ENCODE measurements at regions not wholly inside any gene's neighbourhood (a gene's known extent, or its start where the extent isn't known, plus 50 kb on each side); places are given as distances from the start of the nearest gene placed in this dataset.

DNA sequence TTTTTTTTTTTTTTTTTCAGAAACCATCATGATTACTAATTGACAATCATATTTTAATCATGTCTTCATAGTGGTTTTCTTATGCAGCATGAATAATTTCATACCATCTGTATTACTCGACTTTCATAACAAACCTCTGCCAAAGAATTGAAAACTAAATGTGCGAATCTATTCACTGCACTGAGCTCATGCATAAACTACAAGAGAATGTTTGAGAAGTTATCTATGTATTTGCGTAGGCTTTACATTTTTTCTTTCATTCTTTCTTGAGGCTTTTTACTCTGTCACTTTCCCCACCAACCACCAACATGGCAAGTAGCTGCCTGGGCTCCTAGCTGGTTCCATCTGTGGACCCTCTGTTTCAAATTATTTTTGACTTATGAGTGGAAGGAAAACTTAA is 1761.0 kb downstream of the STIM2 start:
- no peak overlapping the region for H3K27ac ChIP-seq (replicated peaks)
- no peak for TF ChIP-seq CTCF (IDR thresholded peaks at IDR 0.05; ENCODE audit: insufficient read depth, low read length)
- TF ChIP-seq GABPA (IDR thresholded peaks at IDR 0.05; ENCODE audit: low read depth): no peak
- DNase-seq (ENCODE audit: low read depth in 1 of 2, low spot score in 1 of 2): no peak
- no peaks in the 10 kb centered on the region for H3K27me3 ChIP-seq (ENCODE audit: insufficient read depth, poor library complexity, severe bottlenecking)
- H3K4me3 ChIP-seq (replicated peaks; ENCODE audit: insufficient read depth, low read length): no peak overlapping the region

DNA sequence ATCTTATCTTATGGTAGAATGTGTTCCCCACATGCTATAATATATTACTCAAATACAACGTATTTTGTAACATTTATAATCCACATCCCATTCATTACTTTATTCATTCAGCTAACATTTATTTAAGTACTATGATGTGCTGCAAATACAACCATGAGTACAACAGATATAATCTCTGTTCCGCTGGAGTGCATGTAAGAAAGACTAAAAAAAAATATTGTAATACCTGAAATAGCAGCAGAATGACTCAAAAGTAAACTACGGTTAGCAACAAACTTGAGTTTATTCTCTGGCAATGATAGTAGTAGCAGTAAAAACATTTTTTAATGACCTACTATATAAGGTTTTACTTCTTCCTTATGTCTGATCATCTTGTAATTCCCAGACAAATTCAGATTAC is 1776.3 kb downstream of the STIM2 start:
- no peak overlapping the region for H3K27ac ChIP-seq (replicated peaks)
- no peak overlapping the region for H3K4me3 ChIP-seq (replicated peaks; ENCODE audit: insufficient read depth, low read length)
- TF ChIP-seq GABPA (IDR thresholded peaks at IDR 0.05; ENCODE audit: low read depth) (no peak), REST (IDR thresholded peaks at IDR 0.05; ENCODE audit: insufficient replicate concordance, low read depth) (no peak), CTCF (IDR thresholded peaks at IDR 0.05; ENCODE audit: insufficient read depth, low read length) (no peak), SPI1 (IDR thresholded peaks at IDR 0.05; ENCODE audit: borderline replicate concordance, low read depth) (no peak), POLR2AphosphoS5 (IDR thresholded peaks at IDR 0.05; ENCODE audit: low read depth) (no peak)
- no peaks in the 10 kb centered on the region for H3K27me3 ChIP-seq (ENCODE audit: insufficient read depth, poor library complexity, severe bottlenecking)
- no peak for DNase-seq (ENCODE audit: low read depth in 1 of 2, low spot score in 1 of 2)

GRCh38 chr4:28639747-28640146 is 1779.1 kb downstream of the STIM2 start:
- no peak for TF ChIP-seq SPI1 (IDR thresholded peaks at IDR 0.05; ENCODE audit: borderline replicate concordance, low read depth)
- TF ChIP-seq POLR2AphosphoS5 (IDR thresholded peaks at IDR 0.05; ENCODE audit: low read depth): no peak
- TF ChIP-seq CTCF (IDR thresholded peaks at IDR 0.05; ENCODE audit: insufficient read depth, low read length): no peak
- TF ChIP-seq GABPA (IDR thresholded peaks at IDR 0.05; ENCODE audit: low read depth): no peak
- TF ChIP-seq REST (IDR thresholded peaks at IDR 0.05; ENCODE audit: insufficient replicate concordance, low read depth): no peak
- no peak for DNase-seq (ENCODE audit: low read depth in 1 of 2, low spot score in 1 of 2)
- H3K4me3 ChIP-seq (replicated peaks; ENCODE audit: insufficient read depth, low read length): no peak overlapping the region
- H3K27ac ChIP-seq (replicated peaks): no peak overlapping the region
- no peaks in the 10 kb centered on the region for H3K27me3 ChIP-seq (ENCODE audit: insufficient read depth, poor library complexity, severe bottlenecking)

DNA sequence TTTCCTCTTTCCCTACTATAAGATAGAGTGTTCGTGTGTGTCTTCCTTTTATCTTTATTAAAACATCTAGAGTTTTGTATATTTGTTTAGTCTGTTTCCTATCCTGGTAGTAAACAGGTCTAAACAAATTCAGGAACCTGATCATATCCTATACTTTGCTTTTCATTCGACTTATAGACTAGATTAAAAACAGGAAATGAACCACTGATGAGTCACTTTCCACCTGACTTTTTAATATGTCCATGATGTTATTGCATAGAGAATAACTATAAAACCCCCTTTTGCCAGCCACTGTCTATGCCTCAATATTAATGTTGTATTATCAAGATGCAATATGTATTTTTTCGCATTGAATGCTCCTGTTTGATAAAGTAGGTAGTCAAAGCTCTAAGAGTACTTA is 1794.0 kb downstream of the STIM2 start:
- DNase-seq (ENCODE audit: low read depth in 1 of 2, low spot score in 1 of 2): no peak
- H3K27me3 ChIP-seq (ENCODE audit: insufficient read depth, poor library complexity, severe bottlenecking): no peaks in the 10 kb centered on the region
- H3K27ac ChIP-seq (replicated peaks): no peak overlapping the region
- no peak overlapping the region for H3K4me3 ChIP-seq (replicated peaks; ENCODE audit: insufficient read depth, low read length)
- TF ChIP-seq SPI1 (IDR thresholded peaks at IDR 0.05; ENCODE audit: borderline replicate concordance, low read depth) (no peak), GABPA (IDR thresholded peaks at IDR 0.05; ENCODE audit: low read depth) (no peak), REST (IDR thresholded peaks at IDR 0.05; ENCODE audit: insufficient replicate concordance, low read depth) (no peak), POLR2AphosphoS5 (IDR thresholded peaks at IDR 0.05; ENCODE audit: low read depth) (no peak), CTCF (IDR thresholded peaks at IDR 0.05; ENCODE audit: insufficient read depth, low read length) (no peak)

All from HL-60 (cell line).